B cell (primary cell): ENCODE measurements at regions not wholly inside any gene's neighbourhood (a gene's known extent, or its start where the extent isn't known, plus 50 kb on each side); places are given as distances from the start of the nearest gene placed in this dataset.

Experiments
- ATAC-seq: fragments of 200-7000 bp; cut with Tn5 transposase; one replicate; pipeline ENCODE4 v1.10.0; 2021; ENCODE audit warnings: low read depth, mild to moderate bottlenecking, moderate number of reproducible peaks, moderate library complexity
- CTCF ChIA-PET: fragments of 350-600 bp; sonication (Branson Sonifier 250); formaldehyde crosslinking; loops from one replicate; lab custom pipeline; 2021; ENCODE audit warnings: antibody characterized with exemption, inconsistent platforms; lab: Charles Lee
- POLR2A ChIA-PET: fragments of 350-600 bp; sonication (Branson Sonifier 250); formaldehyde crosslinking; loops from one replicate; lab custom pipeline; 2021; ENCODE audit warnings: antibody characterized with exemption; lab: Charles Lee
- DNase-seq: peaks from one replicate; pipeline ENCODE4 v3.0.0; 2013
- H2AFZ ChIP-seq: 2 replicates; pipeline ENCODE4 v1.6.1; 2012; ENCODE audit warnings: mild to moderate bottlenecking, low read depth, low read length; ENCODE audit not compliant: insufficient read depth, poor library complexity, severe bottlenecking
- H3K27ac ChIP-seq, 2 donors: 1 replicate in 1 of 2; 2 replicates in 1 of 2; pipeline ENCODE4 v1.5.1; 2012 to 2013; ENCODE audit warnings: low read length in 2 of 2, mild to moderate bottlenecking in 2 of 2, moderate library complexity in 1 of 2
- H3K27me3 ChIP-seq, 4 experiments: fragments of 200-600 bp in 1 of 4; sonication (generic) in 1 of 4; replicated peaks in 1 of 4; 1 replicate in 2 of 4; 2 replicates in 2 of 4; pipeline versions ENCODE4 v1.6.1 to v1.7.0; 2013 to 2016; ENCODE audit warnings: low read length in 3 of 4, mild to moderate bottlenecking in 2 of 4, mixed read lengths in 1 of 4, moderate library complexity in 1 of 4; ENCODE audit not compliant: insufficient read depth in 4 of 4, control insufficient read depth in 3 of 4; ENCODE audit errors: control extremely low read depth in 1 of 4
- H3K36me3 ChIP-seq, 2 experiments: replicated peaks in 1 of 2; 1 replicate in 1 of 2; 2 replicates in 1 of 2; pipeline versions ENCODE4 v1.6.1 to v1.7.1; 2013; ENCODE audit warnings: low read length in 1 of 2; ENCODE audit not compliant: insufficient read depth in 2 of 2, control insufficient read depth in 1 of 2; ENCODE audit errors: control extremely low read depth in 1 of 2, extremely low read depth in 1 of 2
- H3K4me1 ChIP-seq, 2 donors: fragments of 200-600 bp in 1 of 2; sonication (generic) in 1 of 2; 1 replicate in 1 of 2; 2 replicates in 1 of 2; pipeline versions ENCODE4 v1.5.1 to v1.6.1; 2013 to 2017; ENCODE audit warnings: low read length in 2 of 2; ENCODE audit not compliant: control insufficient read depth in 2 of 2, insufficient read depth in 2 of 2
- H3K4me2 ChIP-seq: replicated peaks from 2 replicates; pipeline ENCODE3; 2012; ENCODE audit warnings: mild to moderate bottlenecking, low read depth, low read length; ENCODE audit not compliant: poor library complexity, severe bottlenecking
- H3K4me3 ChIP-seq, 5 experiments: fragments of 200-600 bp in 1 of 5; sonication (generic) in 1 of 5; 1 replicate in 3 of 5; 2 replicates in 2 of 5; pipeline versions ENCODE4 v1.5.1 to v1.7.0; 2011 to 2016; ENCODE audit warnings: low read length in 4 of 5, mild to moderate bottlenecking in 4 of 5, low read depth in 2 of 5, control low read depth in 1 of 5, moderate library complexity in 1 of 5; ENCODE audit not compliant: insufficient read depth in 1 of 5; ENCODE audit errors: control extremely low read depth in 1 of 5, extremely low read depth in 1 of 5
- H3K79me2 ChIP-seq: fragments of 200-600 bp; sonication (generic); one replicate; pipeline ENCODE4 v1.6.0; 2016; ENCODE audit warnings: low read length; ENCODE audit not compliant: control insufficient read depth, insufficient read depth
- H3K9ac ChIP-seq: fragments of 200-600 bp; sonication (generic); 2 replicates; pipeline ENCODE4 v1.6.1; 2017; ENCODE audit warnings: mild to moderate bottlenecking, low read length, moderate library complexity
- H3K9me3 ChIP-seq, 3 donors: one replicate each; pipeline versions ENCODE4 v1.6.1 to v1.7.1; 2013; ENCODE audit warnings: low read length in 2 of 3; ENCODE audit not compliant: control insufficient read depth in 2 of 3, insufficient read depth in 1 of 3; ENCODE audit errors: control extremely low read depth in 1 of 3
- H4K20me1 ChIP-seq: 2 replicates; pipeline ENCODE4 v1.6.0; 2012; ENCODE audit warnings: mild to moderate bottlenecking, low read length; ENCODE audit not compliant: insufficient read depth, control insufficient read depth, poor library complexity, severe bottlenecking
- H3K27ac Mint-ChIP-seq: one replicate; pipeline ENCODE4 v1.8.0; 2021; ENCODE audit warnings: mixed read lengths
- H3K27me3 Mint-ChIP-seq: one replicate; pipeline ENCODE4 v1.8.0; 2021; ENCODE audit warnings: mixed read lengths
- H3K4me1 Mint-ChIP-seq: one replicate; pipeline ENCODE4 v1.8.0; 2021; ENCODE audit warnings: mixed read lengths
- H3K4me3 Mint-ChIP-seq: one replicate; pipeline ENCODE4 v1.8.0; 2021; ENCODE audit warnings: mixed read lengths
- H3K9me3 Mint-ChIP-seq: one replicate; pipeline ENCODE4 v1.8.0; 2022; ENCODE audit warnings: mixed read lengths; ENCODE audit not compliant: insufficient read depth
- CTCF ChIP-seq: fragments of 200-600 bp; IDR thresholded peaks from one replicate; pipeline ENCODE4 v1.8.0; 2022; ENCODE audit warnings: antibody characterized with exemption, mild to moderate bottlenecking
- EZH2 ChIP-seq: IDR thresholded peaks from 2 replicates; pipeline ENCODE4 v1.6.1; 2012; ENCODE audit warnings: borderline replicate concordance, low read depth, mild to moderate bottlenecking, moderate library complexity, low read length; ENCODE audit not compliant: insufficient read depth, poor library complexity, severe bottlenecking
- WGBS: methylation state at CpG from one replicate; pipeline ENCODE4 v1.1.5; 2013; ENCODE audit warnings: missing lambda C conversion rate; ENCODE audit not compliant: insufficient coverage; 5-methylcytosine and 5-hydroxymethylcytosine counted together
- intact Hi-C: fragments of 100-400 bp; cut with micrococcal nuclease; formaldehyde crosslinking; loops from one replicate; pipeline ENCODE4 v1.10.0; 2022

- no peak overlapping the region for H3K27ac Mint-ChIP-seq
- H3K27ac ChIP-seq: no peak overlapping the region
- H3K36me3 ChIP-seq: no peaks in the 10 kb centered on the region
- TF ChIP-seq EZH2 (no peak), CTCF (no peak)
- H3K4me3 ChIP-seq: no peak overlapping the region
- POLR2A ChIA-PET: no interaction called here
- peaks cover 47% of the 10 kb centered on the region for H3K4me1 Mint-ChIP-seq
- intact Hi-C loops: loop anchor here (5.0 to 10.0 kb wide), 2 partner anchors 42 to 661 kb away; no protein-coding TSS in a partner anchor
- H3K4me2 ChIP-seq: no peak overlapping the region
- peaks cover 15 to 16% of the 10 kb centered on the region in 2 donors for H3K4me1 ChIP-seq
- H3K79me2 ChIP-seq: no peaks in the 10 kb centered on the region
- CTCF ChIA-PET: no interaction called here
- peaks cover 0 to 14% (median 13%) of the 10 kb centered on the region in 3 donors for H3K9me3 ChIP-seq
- no peaks in the 10 kb centered on the region for H4K20me1 ChIP-seq
- no peak overlapping the region for H3K4me3 Mint-ChIP-seq
- 98% methylated on average over 9 of the region's 11 CpGs for WGBS
- peaks cover 4% of the 10 kb centered on the region for H3K27me3 Mint-ChIP-seq
- H2AFZ ChIP-seq: no peak overlapping the region
- peaks cover 3% of the 10 kb centered on the region for H3K9me3 Mint-ChIP-seq
- DNase-seq: no peak
- no peak overlapping the region for H3K9ac ChIP-seq
- H3K27me3 ChIP-seq: no peaks in the 10 kb centered on the region
- no peak for ATAC-seq
Observed at GRCh38 chr6:4405621-4406212, 270.3 kb upstream of the ECI2 start.

DNA sequence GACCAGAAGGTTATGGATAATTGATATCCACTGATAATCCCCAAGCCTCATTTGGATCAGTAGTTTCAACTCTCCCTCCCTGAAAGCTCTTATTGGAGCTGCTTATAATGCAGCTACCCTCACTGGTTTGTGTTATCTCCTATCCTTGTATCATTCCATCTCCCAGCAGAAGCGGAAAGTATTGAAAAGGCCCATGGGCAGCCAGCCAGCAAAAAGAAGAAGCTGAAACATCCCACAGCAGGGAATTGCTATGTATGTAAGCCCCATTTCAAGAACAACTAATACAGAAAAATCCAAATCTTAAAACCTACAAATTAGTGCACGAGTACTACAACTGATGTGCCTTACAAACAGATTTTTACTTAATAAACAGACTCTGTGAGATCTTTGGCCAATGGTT is 269.0 kb upstream of the ECI2 start:
- no peaks in the 10 kb centered on the region for H3K79me2 ChIP-seq
- Mint-ChIP-seq H3K27me3 (peaks cover 8% of the 10 kb centered on the region), H3K9me3 (peaks cover 3% of the 10 kb centered on the region), H3K4me1 (peaks cover 34% of the 10 kb centered on the region), H3K4me3 (no peak overlapping the region), H3K27ac (no peak overlapping the region)
- no peak overlapping the region for H3K27ac ChIP-seq
- WGBS: 100% methylated on average over 1 of the region's 2 CpGs
- no peaks in the 10 kb centered on the region for H4K20me1 ChIP-seq
- DNase-seq: no peak
- no peak overlapping the region for H3K9ac ChIP-seq
- ChIA-PET POLR2A (interaction anchor here (0.6 kb wide), 1 partner anchor 602 kb away, joined by 3 read pairs; no protein-coding TSS in a partner anchor), CTCF (no interaction called here)
- intact Hi-C loops: loop anchor here (10.0 kb wide), 1 partner anchor 660 kb away; no protein-coding TSS in a partner anchor
- peaks cover 10 to 11% of the 10 kb centered on the region in 2 donors for H3K4me1 ChIP-seq
- H2AFZ ChIP-seq: no peak overlapping the region
- no peak for ATAC-seq
- no peak overlapping the region for H3K4me3 ChIP-seq
- peaks cover 0 to 14% (median 13%) of the 10 kb centered on the region in 3 donors for H3K9me3 ChIP-seq
- H3K27me3 ChIP-seq: no peaks in the 10 kb centered on the region
- no peaks in the 10 kb centered on the region for H3K36me3 ChIP-seq
- H3K4me2 ChIP-seq: no peak overlapping the region
- TF ChIP-seq EZH2 (no peak), CTCF (no peak)
